K562 (cell line): ENCODE measurements at regions not wholly inside any gene's neighbourhood (a gene's known extent, or its start where the extent isn't known, plus 50 kb on each side); places are given as distances from the start of the nearest gene placed in this dataset.
"Not testable (repeated sequence)": the region's sequence is repeated elsewhere in the genome, so short reads cannot be mapped to it uniquely, and the experiment has no call there.

Experiments
- ATAC-seq: fragments of 200-7000 bp; cut with Tn5 transposase; 3 replicates; pipeline ENCODE4 v1.9.1; 2020; ENCODE audit warnings: moderate library complexity
- BruUV-seq: library from RNA; stranded (reverse); fragments of 400-500 nt; replicated peaks from 2 replicates; lab custom pipeline; 2021; lab: Mats Ljungman, UMichigan
- CTCF ChIA-PET: fragments of 300-600 bp; formaldehyde crosslinking; extraction: SDS; loops from one replicate; lab custom pipeline; 2021; ENCODE audit warnings: low intra/inter-chr PET ratio; lab: Yijun Ruan, JAX
- POLR2A ChIA-PET: fragments of 300-600, 350-650 bp; sonication (Branson Sonifier 250); formaldehyde crosslinking; extraction: SDS; loops from one replicate; lab custom pipeline; 2021; ENCODE audit warnings: antibody characterized with exemption, inconsistent platforms; lab: Yijun Ruan, JAX
- DNase-seq, 4 experiments: peaks; one replicate each; pipeline versions ENCODE4 v3.0.0 to v3.0.0-alpha.2; 2011 to 2018; ENCODE audit warnings: low spot score in 3 of 4, mixed read lengths in 3 of 4; ENCODE audit errors: extremely low read depth in 1 of 4
- FAIRE-seq: peaks from 2 replicates; lab custom pipeline; 2011; peaks lifted over from hg19 to GRCh38; lab: Jason Lieb, UNC
- H2AFZ ChIP-seq: 2 replicates; pipeline ENCODE4 v1.6.0; 2011; ENCODE audit warnings: low read depth, low read length, control low read depth, inconsistent platforms
- H3K27ac ChIP-seq: fragments of 200-600 bp; 3 replicates; pipeline ENCODE4 v1.8.0; 2011; ENCODE audit warnings: low read depth, mild to moderate bottlenecking, control low read depth, inconsistent platforms, low read length, moderate library complexity, mixed read lengths; ENCODE audit errors: extremely low read depth
- H3K27me3 ChIP-seq, 2 experiments: fragments of 300-600 bp in 1 of 2; 2 replicates in 1 of 2; 3 replicates in 1 of 2; pipeline versions ENCODE4 v1.6.0 to v1.8.0; 2011; ENCODE audit warnings: inconsistent platforms in 2 of 2, low read length in 2 of 2, mild to moderate bottlenecking in 1 of 2, mixed read lengths in 1 of 2, moderate library complexity in 1 of 2; ENCODE audit not compliant: control insufficient read depth in 2 of 2, insufficient read depth in 2 of 2
- H3K36me3 ChIP-seq: fragments of 300-600 bp; 3 replicates; pipeline ENCODE4 v1.8.0; 2011; ENCODE audit warnings: mild to moderate bottlenecking, low read length, inconsistent platforms; ENCODE audit not compliant: control insufficient read depth, insufficient read depth
- H3K4me1 ChIP-seq, 2 experiments: fragments of 200-600 bp in 1 of 2; replicated peaks in 1 of 2; 2 replicates in 1 of 2; 3 replicates in 1 of 2; pipeline versions ENCODE4 v1.5.1 to v1.8.0; 2011; ENCODE audit warnings: inconsistent platforms in 2 of 2, low read length in 2 of 2, mild to moderate bottlenecking in 1 of 2, mixed read lengths in 1 of 2, moderate library complexity in 1 of 2; ENCODE audit not compliant: control insufficient read depth in 2 of 2, insufficient read depth in 2 of 2
- H3K4me2 ChIP-seq: 2 replicates; pipeline ENCODE4 v1.6.1; 2011; ENCODE audit warnings: low read length, control low read depth, inconsistent platforms, mixed read lengths; ENCODE audit not compliant: insufficient read depth
- H3K4me3 ChIP-seq: fragments of 200-600 bp; sonication (generic), shearing (Covaris generic); 2 replicates; pipeline ENCODE4 v1.5.1; 2016; ENCODE audit warnings: control low read depth, inconsistent platforms
- H3K79me2 ChIP-seq: fragments of 200-600 bp; 3 replicates; pipeline ENCODE4 v1.8.0; 2011; ENCODE audit warnings: low read length, inconsistent platforms; ENCODE audit not compliant: control insufficient read depth, insufficient read depth
- H3K9ac ChIP-seq, 2 experiments: 2 replicates each; pipeline versions ENCODE4 v1.6.0 to v1.6.1; 2011; ENCODE audit warnings: low read depth in 2 of 2, low read length in 2 of 2, control low read depth in 1 of 2, inconsistent platforms in 1 of 2, mild to moderate bottlenecking in 1 of 2, mixed read lengths in 1 of 2; ENCODE audit not compliant: insufficient read depth in 1 of 2
- H3K9me1 ChIP-seq: one replicate; pipeline ENCODE4 v1.6.0; 2011; ENCODE audit warnings: inconsistent platforms, mild to moderate bottlenecking, low read length, moderate library complexity; ENCODE audit not compliant: control insufficient read depth, insufficient read depth
- H3K9me3 ChIP-seq: replicated peaks from 2 replicates; pipeline ENCODE4 v1.5.1; 2011; ENCODE audit warnings: low read depth, low read length, inconsistent platforms; ENCODE audit not compliant: control insufficient read depth, insufficient read depth
- H4K20me1 ChIP-seq: replicated peaks from 2 replicates; pipeline ENCODE4 v1.6.1; 2011; ENCODE audit warnings: low read length, inconsistent platforms, mixed read lengths; ENCODE audit not compliant: control insufficient read depth, insufficient read depth
- C11orf30 ChIP-seq: fragments of 450-650 bp; IDR thresholded peaks from 2 replicates; pipeline ENCODE4 v1.6.1; 2016; ENCODE audit warnings: low read depth, mild to moderate bottlenecking
- CTBP1 ChIP-seq: fragments of 450-650 bp; IDR thresholded peaks from 2 replicates; pipeline ENCODE4 v1.6.1; 2016; ENCODE audit warnings: borderline replicate concordance
- ELF1 ChIP-seq: fragments of 200-800 bp; sonication (Bioruptor generic); IDR thresholded peaks from 2 replicates; pipeline ENCODE4 v1.6.1; 2016; ENCODE audit warnings: missing genetic modification characterization, missing compliant biosample characterization
- HMBOX1 ChIP-seq: sonication (generic); IDR thresholded peaks from 2 replicates; pipeline ENCODE4 v1.6.1; 2016
- MAFF ChIP-seq: IDR thresholded peaks from 2 replicates; pipeline ENCODE4 v1.6.1; 2012; ENCODE audit warnings: low read length, improper control_type of control experiment
- MAFG ChIP-seq: fragments of 450-650 bp; conservative IDR thresholded peaks from 2 replicates; pipeline ENCODE4 v1.6.1; 2016; ENCODE audit warnings: missing genetic modification characterization, missing compliant biosample characterization
- RFX1 ChIP-seq: fragments of 450-650 bp; IDR thresholded peaks from 2 replicates; pipeline ENCODE4 v1.6.1; 2016; ENCODE audit warnings: mild to moderate bottlenecking, moderate library complexity
- ZNF316 ChIP-seq: fragments of 450-650 bp; IDR thresholded peaks from 2 replicates; pipeline ENCODE4 v1.6.1; 2016
- ZNF639 ChIP-seq, 2 experiments: fragments of 200-800 bp in 1 of 2; sonication (Bioruptor generic) in 1 of 2; sonication (generic) in 1 of 2; formaldehyde crosslinking in 1 of 2; IDR thresholded peaks in 1 of 2; conservative IDR thresholded peaks in 1 of 2; 2 replicates each; pipeline versions ENCODE4 v1.5.0 to v1.6.1; 2016 to 2020; ENCODE audit warnings: missing compliant biosample characterization in 1 of 2, missing genetic modification characterization in 1 of 2, missing genetic modification reagents in 1 of 2
- WGBS: fragments of 100-300 bp; shearing (Covaris generic); methylation state at CpG from one replicate; pipeline ENCODE4 v1.1.6; 2016; ENCODE audit warnings: low coverage, mixed read lengths; ENCODE audit not compliant: insufficient coverage; ENCODE audit errors: missing lambda C conversion rate; 5-methylcytosine and 5-hydroxymethylcytosine counted together
- in situ Hi-C: fragments of 300-500 bp; cut with MboI; formaldehyde crosslinking; loops from 4 replicates; pipeline ENCODE4 v1.15.0; 2018; ENCODE audit warnings: inconsistent platforms, mixed read lengths
- intact Hi-C: fragments of 100-400 bp; cut with micrococcal nuclease; formaldehyde crosslinking; loops from 2 replicates; pipeline ENCODE4 v1.14.2; 2022

DNA sequence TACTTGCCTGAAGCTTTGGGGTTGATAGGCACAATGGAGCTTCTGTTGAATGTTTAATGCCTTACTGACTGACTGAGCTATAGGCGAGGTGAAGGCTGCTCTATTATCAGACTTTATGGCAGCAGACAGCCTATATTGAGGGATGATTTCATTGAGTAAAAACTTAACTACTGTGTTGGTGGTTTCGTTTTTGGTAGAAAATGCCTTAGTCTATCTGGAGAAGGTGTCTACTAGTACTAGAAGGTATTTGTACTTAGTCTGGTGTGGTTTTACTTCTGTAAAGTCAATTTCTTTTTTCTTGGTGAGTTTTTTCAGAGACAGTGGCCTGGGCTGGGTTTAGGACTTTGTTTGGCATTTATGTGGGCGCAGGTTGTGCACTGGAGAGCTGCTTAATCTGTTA lies 97.2 kb downstream of the ALG1L2 start:
- in situ Hi-C loops, intact Hi-C loops, H3K36me3 ChIP-seq, H3K4me3 ChIP-seq, H3K79me2 ChIP-seq, H3K4me2 ChIP-seq, DNase-seq, FAIRE-seq, ATAC-seq, H3K4me1 ChIP-seq, H4K20me1 ChIP-seq, BruUV-seq, H3K9me1 ChIP-seq, H3K27me3 ChIP-seq, CTCF ChIA-PET, H3K9ac ChIP-seq, H3K27ac ChIP-seq, H3K9me3 ChIP-seq: not testable (repeated sequence)
- peak overlapping the region; percentile 74; the same call in 1 of the 2 replicates for H2AFZ ChIP-seq
- WGBS = 4% methylated on average over 3 of the region's 3 CpGs
- TF ChIP-seq HMBOX1 = peak; percentile 34; the same call in 1 of the 2 replicates
- POLR2A ChIA-PET = interaction anchor here (0.7 kb wide), 1 partner anchor 656 kb away, joined by 3 read pairs; no protein-coding TSS in a partner anchor

DNA sequence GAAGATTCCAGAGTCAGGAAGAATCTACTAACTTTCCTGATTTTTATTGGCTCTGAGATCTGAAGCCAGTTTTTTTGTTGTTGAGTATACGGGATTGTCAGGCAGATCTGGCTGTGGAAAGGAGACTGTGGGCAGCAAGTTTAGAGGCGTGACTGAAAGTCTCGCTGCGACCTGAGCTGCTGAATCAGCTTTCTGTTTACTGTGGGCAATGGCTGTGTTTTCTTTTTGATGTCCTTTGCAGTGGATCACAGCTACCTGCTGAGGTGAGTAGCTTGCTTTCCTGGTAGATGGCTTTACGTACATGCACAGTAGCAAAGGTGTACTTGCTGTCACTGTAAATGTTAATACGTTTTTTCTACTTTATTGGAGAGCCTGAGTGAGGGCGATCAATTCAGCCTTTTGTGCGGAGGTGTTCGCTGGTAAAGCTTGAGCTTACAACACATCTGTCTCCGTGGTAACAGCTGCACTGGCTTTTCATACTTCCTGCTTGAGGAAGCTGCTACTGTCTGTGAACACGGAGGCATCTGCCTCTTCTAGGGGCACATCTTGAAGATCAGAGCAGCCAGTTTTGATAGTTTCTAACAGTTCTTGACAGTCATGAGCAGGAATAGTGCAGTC lies 97.8 kb downstream of the ALG1L2 start:
- TF ChIP-seq CTBP1 (0 out of 2 replicates have a peak, but pooled peaks have one; percentile 26), ZNF316 (peak; percentile 79), C11orf30 (peak; percentile 68; the same call in 1 of the 2 replicates), ZNF639 (CRISPR knock-in tag; conservative IDR thresholded peaks at IDR 0.05 in 1 of 2, IDR thresholded peaks at IDR 0.05 in 1 of 2) (0 out of 4 replicates have a peak, but pooled peaks of 1 of the 2 experiments have one; percentile 32), MAFF (peak; percentile 13; the same call in 1 of the 2 replicates), MAFG (peak; percentile 35; the same call in 1 of the 2 replicates), ELF1 (tag) (0 out of 2 replicates have a peak, but pooled peaks have one; percentile 22), RFX1 (peak; percentile 62)
- H3K9me3 ChIP-seq, POLR2A ChIA-PET, BruUV-seq, CTCF ChIA-PET, H3K4me3 ChIP-seq, H3K27me3 ChIP-seq, FAIRE-seq, H3K36me3 ChIP-seq, in situ Hi-C loops, H3K9me1 ChIP-seq, H4K20me1 ChIP-seq, H3K4me1 ChIP-seq, intact Hi-C loops, H3K79me2 ChIP-seq, ATAC-seq: not testable (repeated sequence)
- peak; percentile 1 to 32 (median 2) for DNase-seq
- Histone ChIP-seq H3K27ac (peak overlapping the region; percentile 52; the same call in 1 of the 3 replicates), H3K9ac (peak overlapping the region in 1 of 2 experiments; percentile 78; a peak in 1 of 4 replicates), H2AFZ (peak overlapping the region; percentile 89), H3K4me2 (peak overlapping the region; percentile 68)
- WGBS = 8% methylated on average over 11 of the region's 11 CpGs
